GM10266 (cell line): ENCODE measurements at regions not wholly inside any gene's neighbourhood (a gene's known extent, or its start where the extent isn't known, plus 50 kb on each side); places are given as distances from the start of the nearest gene placed in this dataset.

Experiments used
- DNase-seq: peaks from one replicate; pipeline ENCODE4 v3.0.0; 2012; ENCODE audit errors: extremely low spot score
- CTCF ChIP-seq: IDR thresholded peaks from 2 replicates; pipeline ENCODE4 v1.5.1; 2012; ENCODE audit warnings: mild to moderate bottlenecking, low read depth; ENCODE audit not compliant: control insufficient read depth, insufficient read depth; ENCODE audit errors: missing control alignments

- TF ChIP-seq CTCF: no peak
- DNase-seq: no peak
Measured at GRCh38 chr2:19731037-19731436, 170.7 kb downstream of the TTC32 start.

GRCh38 chr2:19728125-19728524, 173.7 kb downstream of the TTC32 start:
- DNase-seq: no peak
- no peak for TF ChIP-seq CTCF

GRCh38 chr2:19725392-19725791, 176.4 kb downstream of the TTC32 start:
- no peak for TF ChIP-seq CTCF
- no peak for DNase-seq

- no peak for TF ChIP-seq CTCF
- DNase-seq: no peak
Measured at GRCh38 chr2:19723021-19723420, 178.8 kb downstream of the TTC32 start.

- TF ChIP-seq CTCF: no peak
- DNase-seq: no peak
Measured at GRCh38 chr2:19722531-19722971, 179.2 kb downstream of the TTC32 start.

GRCh38 chr2:19720306-19720705, 181.5 kb downstream of the TTC32 start:
- no peak for DNase-seq

GRCh38 chr2:19719540-19719939, 182.2 kb downstream of the TTC32 start:
- no peak for DNase-seq
- no peak for TF ChIP-seq CTCF

More at GRCh38 chr2:19720306-19720705, 181.5 kb downstream of the TTC32 start:
- no peak for TF ChIP-seq CTCF

- no peak for DNase-seq
- no peak for TF ChIP-seq CTCF
Measured at GRCh38 chr2:19717446-19717845, 184.3 kb downstream of the TTC32 start.
